Putamen (tissue), 1 donor: ENCODE measurements at regions not wholly inside any gene's neighbourhood (a gene's known extent, or its start where the extent isn't known, plus 50 kb on each side); places are given as distances from the start of the nearest gene placed in this dataset.
A peak's percentile ranks its signal among the peaks of the same experiment; 100 is the strongest.
"Not testable (repeated sequence)": the region's sequence is repeated elsewhere in the genome, so short reads cannot be mapped to it uniquely, and the experiment has no call there.

Experiments
- DNase-seq: peaks from one replicate; pipeline ENCODE4 v3.0.0-alpha.2; 2016; ENCODE audit warnings: low spot score

- no peak for DNase-seq
Measured at GRCh38 chr6:140669321-140669720, 1294.9 kb upstream of the CITED2 start.

- no peak for DNase-seq
Measured at GRCh38 chr6:140663772-140664171, 1289.3 kb upstream of the CITED2 start.

GRCh38 chr6:140663094-140663493, 1288.6 kb upstream of the CITED2 start:
- no peak for DNase-seq

GRCh38 chr6:140661691-140662090, 1287.2 kb upstream of the CITED2 start:
- no peak for DNase-seq

GRCh38 chr6:140660295-140660694, 1285.8 kb upstream of the CITED2 start:
- no peak for DNase-seq

- DNase-seq, result no peak
Measured at GRCh38 chr6:140653972-140654371, 1279.5 kb upstream of the CITED2 start.

- DNase-seq, result no peak
Measured at GRCh38 chr6:140653506-140653905, 1279.1 kb upstream of the CITED2 start.

GRCh38 chr6:140649502-140649901, 1275.1 kb upstream of the CITED2 start:
- not testable (repeated sequence) for DNase-seq

- DNase-seq, result not testable (repeated sequence)
Measured at GRCh38 chr6:140647322-140647721, 1272.9 kb upstream of the CITED2 start.

- peak; percentile 21 for DNase-seq
Measured at GRCh38 chr6:140644017-140644416, 1269.6 kb upstream of the CITED2 start.

- DNase-seq, result no peak
Measured at GRCh38 chr6:140641412-140641811, 1267.0 kb upstream of the CITED2 start.

- no peak for DNase-seq
Measured at GRCh38 chr6:140636908-140637402, 1262.5 kb upstream of the CITED2 start.

- no peak for DNase-seq
Measured at GRCh38 chr6:140636271-140636907, 1261.9 kb upstream of the CITED2 start.

- no peak for DNase-seq
Measured at GRCh38 chr6:140627002-140627401, 1252.6 kb upstream of the CITED2 start.

- DNase-seq, result no peak
Measured at GRCh38 chr6:140623498-140623897, 1249.0 kb upstream of the CITED2 start.

- DNase-seq, result no peak
Measured at GRCh38 chr6:140620496-140620895, 1246.0 kb upstream of the CITED2 start.

- DNase-seq, result no peak
Measured at GRCh38 chr6:140609956-140610355, 1235.5 kb upstream of the CITED2 start.

GRCh38 chr6:140609321-140609720, 1234.9 kb upstream of the CITED2 start:
- DNase-seq, result no peak

- DNase-seq, result no peak
Measured at GRCh38 chr6:140604786-140605185, 1230.3 kb upstream of the CITED2 start.

- DNase-seq, result peak; percentile 59
Measured at GRCh38 chr6:140602431-140603248, 1228.2 kb upstream of the CITED2 start.

- DNase-seq, result no peak
Measured at GRCh38 chr6:140601021-140601808, 1226.8 kb upstream of the CITED2 start.

- no peak for DNase-seq
Measured at GRCh38 chr6:140599916-140600315, 1225.5 kb upstream of the CITED2 start.

- DNase-seq, result no peak
Measured at GRCh38 chr6:140597181-140597580, 1222.7 kb upstream of the CITED2 start.
